ENCODE measurements at regions not wholly inside any gene's neighbourhood (a gene's known extent, or its start where the extent isn't known, plus 50 kb on each side); places are given as distances from the start of the nearest gene placed in this dataset.
A peak's percentile ranks its signal among the peaks of the same experiment; 100 is the strongest.
"Not testable (repeated sequence)": the region's sequence is repeated elsewhere in the genome, so short reads cannot be mapped to it uniquely, and the experiment has no call there.

DNA sequence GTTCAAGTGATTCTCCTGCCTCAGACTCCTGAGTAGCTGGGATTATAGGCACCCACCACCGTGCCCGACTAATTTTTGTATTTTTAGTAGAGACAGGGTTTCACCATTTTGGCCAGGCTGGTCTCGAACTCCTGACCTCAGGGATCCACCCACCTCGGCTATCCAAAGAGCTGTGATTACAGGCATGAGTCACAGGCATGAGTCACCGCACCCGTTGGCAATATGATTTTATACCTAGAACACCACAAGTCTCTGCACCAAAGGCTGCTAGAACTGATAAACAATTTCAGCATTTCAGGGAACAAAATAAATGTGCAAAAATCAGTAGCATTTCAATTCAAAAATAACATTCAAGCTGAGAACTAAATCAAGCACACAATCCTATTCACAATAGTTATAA lies 1177.6 kb downstream of the STIM2 start:
- not testable (repeated sequence) for DNase-seq (ENCODE audit: low read depth, low spot score); H3K4me3 ChIP-seq (ENCODE audit: low read length)

DNA sequence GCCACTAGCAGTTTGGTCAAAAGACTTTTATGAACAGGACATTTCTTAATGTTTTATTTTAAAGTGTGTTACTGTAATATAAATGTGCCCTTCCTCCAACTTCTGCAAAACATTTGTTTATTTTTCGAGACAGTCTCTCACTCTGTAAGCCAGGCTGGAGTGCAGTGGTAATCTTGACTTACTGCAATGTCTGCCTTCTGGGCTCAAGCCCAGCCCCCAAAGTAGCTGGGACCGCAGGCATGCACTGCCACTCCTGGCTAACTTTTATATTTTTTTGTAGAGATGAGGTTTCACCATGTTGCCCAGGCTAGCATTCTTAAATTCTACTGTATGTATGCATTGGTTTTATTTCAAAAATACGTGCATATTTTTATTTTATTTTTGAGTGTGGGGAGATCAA lies 1201.9 kb downstream of the STIM2 start:
- no peak overlapping the region for H3K4me3 ChIP-seq (ENCODE audit: low read length)
- no peak for DNase-seq (ENCODE audit: low read depth, low spot score)

DNA sequence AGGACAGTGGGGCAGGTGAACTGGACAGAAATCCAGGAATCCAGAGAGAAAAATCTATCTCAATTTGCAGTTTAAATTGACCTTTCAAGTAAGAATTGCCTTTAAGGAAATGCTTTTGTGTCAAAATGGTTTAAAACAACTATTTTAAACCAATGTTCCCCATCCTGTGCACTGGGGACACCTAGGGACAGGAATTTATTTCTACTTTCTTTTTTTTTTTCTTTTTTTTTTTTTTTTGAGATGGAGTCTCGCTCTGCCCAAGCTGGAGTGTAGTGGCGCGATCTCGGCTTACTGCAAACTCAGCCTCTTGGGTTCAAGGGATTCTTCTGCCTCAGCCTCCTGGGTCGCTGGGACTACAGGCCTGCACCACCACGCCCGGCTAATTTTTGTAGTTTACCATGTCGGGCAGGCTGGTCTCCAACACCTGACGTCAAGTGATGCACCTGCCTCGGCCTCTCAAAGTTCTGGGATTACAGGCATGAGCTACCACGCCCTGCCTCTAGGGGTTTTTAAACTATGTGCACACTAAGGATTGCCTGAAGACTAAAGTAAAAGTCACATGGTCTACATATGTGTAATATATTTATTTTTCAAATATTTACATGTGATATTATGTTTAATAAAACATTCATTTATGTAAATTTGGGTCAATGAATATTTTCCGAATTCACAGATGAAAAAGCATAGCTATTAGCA lies 1213.4 kb downstream of the STIM2 start:
- H3K4me3 ChIP-seq (ENCODE audit: low read length): no peak overlapping the region
- DNase-seq (ENCODE audit: low read depth, low spot score): no peak

GRCh38 chr4:28075401-28075956 lies 1214.8 kb downstream of the STIM2 start:
- H3K4me3 ChIP-seq (ENCODE audit: low read length): no peak overlapping the region
- no peak for DNase-seq (ENCODE audit: low read depth, low spot score)

DNA sequence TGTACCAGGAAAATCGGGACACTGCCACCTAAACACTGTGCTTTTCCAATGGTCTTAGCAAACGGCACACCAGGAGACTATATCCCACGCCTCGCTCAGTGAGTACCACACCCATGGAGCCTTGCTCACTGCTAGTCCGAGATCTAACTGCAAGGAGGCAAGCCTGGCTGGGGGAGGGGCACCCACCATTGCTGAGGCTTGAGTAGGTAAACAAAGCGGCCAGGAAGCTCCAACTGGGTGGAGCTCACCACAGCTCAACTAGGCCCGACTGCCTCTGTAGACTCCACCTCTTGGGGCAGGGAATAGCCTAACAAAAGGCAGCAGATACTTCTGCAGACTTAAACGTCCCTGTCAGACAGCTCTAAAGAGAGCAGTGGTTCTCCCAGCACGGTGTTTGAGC lies 1216.6 kb downstream of the STIM2 start:
- DNase-seq (ENCODE audit: low read depth, low spot score); H3K4me3 ChIP-seq (ENCODE audit: low read length): not testable (repeated sequence)

DNA sequence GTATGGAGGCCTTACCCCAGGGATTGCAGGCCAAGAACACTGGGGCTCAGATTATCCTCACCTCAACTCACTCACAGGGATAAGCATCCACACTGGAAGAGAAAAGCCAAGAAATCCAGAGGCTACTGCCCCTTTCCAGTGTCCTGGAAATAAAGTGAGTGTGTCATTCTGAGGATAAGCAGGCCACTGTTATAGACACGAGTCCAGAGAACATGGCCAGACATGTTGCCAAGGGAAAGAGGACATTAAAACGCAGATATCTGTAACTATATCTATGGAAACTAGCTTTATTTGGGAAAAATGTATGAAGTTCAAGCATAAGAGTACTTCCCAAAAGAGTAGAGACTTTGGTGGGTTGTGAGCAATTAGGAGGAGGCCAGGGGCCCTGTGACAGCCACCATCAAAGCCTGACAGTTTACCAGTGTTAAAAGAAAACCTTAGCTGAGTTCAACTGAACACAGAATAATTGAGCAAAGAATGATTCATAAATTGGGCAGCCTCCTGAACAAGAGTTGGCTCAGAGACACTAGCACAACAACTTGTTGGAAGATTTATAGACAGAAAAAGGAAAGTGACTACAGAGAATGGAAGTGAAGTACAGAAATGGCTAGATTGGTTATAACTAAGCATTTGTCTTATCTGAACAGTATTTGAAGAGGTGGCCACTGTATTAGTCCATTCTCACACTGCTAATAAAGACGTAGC lies 1222.2 kb downstream of the STIM2 start:
- no peak for DNase-seq (ENCODE audit: low read depth, low spot score)
- no peak overlapping the region for H3K4me3 ChIP-seq (ENCODE audit: low read length)

DNA sequence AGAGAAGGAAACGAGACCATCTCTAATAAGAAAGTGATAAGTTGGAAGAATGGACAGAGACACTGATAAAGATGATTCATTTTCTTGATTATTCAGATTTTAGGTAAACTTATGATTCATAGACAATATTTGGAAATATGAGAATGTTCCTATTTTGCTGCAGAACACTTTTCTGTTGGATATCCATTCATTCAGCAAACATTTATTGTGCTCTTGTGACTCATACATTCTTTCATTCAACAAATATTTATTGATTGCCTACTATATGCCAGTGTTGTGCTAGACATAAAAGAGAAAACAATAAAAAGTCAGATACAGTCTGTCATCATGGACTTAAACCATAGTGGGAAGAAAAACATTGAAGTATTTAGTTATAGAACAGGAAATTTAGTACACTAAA lies 1232.0 kb downstream of the STIM2 start:
- DNase-seq (ENCODE audit: low read depth, low spot score): no peak
- no peak overlapping the region for H3K4me3 ChIP-seq (ENCODE audit: low read length)

DNA sequence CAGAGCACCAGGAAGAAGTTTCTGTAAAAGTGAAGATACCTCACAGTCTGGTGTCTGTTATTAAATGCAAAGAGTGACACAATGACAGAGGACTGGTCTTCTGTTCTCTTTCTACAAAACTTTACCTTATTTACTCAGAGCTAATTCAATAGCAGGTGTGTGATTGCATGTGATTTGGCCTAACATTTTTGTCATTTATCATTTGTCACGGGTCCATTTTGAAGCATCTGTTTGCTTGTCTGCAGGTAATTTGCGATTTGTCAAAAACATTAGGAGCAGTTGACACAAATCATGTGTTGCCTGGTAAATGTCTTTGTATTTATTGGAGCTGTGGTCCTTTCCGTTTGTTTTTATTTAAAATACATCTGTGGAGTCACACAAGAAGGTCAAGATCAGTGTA lies 1232.4 kb downstream of the STIM2 start:
- H3K4me3 ChIP-seq (ENCODE audit: low read length): no peak overlapping the region
- no peak for DNase-seq (ENCODE audit: low read depth, low spot score)

GRCh38 chr4:28101583-28101982 lies 1240.9 kb downstream of the STIM2 start:
- no peak overlapping the region for H3K4me3 ChIP-seq (ENCODE audit: low read length)
- no peak for DNase-seq (ENCODE audit: low read depth, low spot score)

- H3K4me3 ChIP-seq (ENCODE audit: low read length): no peak overlapping the region
- DNase-seq (ENCODE audit: low read depth, low spot score): no peak
Measured at GRCh38 chr4:28105271-28105859, 1244.7 kb downstream of the STIM2 start.

DNA sequence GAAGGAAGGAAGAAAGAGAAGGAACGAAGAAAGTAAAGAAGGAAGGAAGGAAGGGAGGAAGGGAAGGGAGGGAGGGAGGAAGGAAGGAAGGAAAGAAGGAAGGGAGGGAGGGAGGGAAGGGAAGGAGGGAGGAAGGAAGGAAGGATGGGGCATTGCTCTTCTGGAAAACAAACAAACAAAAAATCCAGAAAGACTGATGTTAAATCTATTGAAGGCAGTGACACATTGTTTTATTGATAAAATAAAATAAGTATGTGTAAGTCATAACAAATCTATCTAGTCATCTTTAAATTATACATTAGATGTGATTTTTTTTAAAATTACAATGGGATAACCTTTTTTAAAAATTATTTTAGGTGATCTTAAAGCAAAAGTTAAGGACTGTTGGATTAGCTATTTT lies 1245.5 kb downstream of the STIM2 start:
- no peak overlapping the region for H3K4me3 ChIP-seq (ENCODE audit: low read length)
- no peak for DNase-seq (ENCODE audit: low read depth, low spot score)

DNA sequence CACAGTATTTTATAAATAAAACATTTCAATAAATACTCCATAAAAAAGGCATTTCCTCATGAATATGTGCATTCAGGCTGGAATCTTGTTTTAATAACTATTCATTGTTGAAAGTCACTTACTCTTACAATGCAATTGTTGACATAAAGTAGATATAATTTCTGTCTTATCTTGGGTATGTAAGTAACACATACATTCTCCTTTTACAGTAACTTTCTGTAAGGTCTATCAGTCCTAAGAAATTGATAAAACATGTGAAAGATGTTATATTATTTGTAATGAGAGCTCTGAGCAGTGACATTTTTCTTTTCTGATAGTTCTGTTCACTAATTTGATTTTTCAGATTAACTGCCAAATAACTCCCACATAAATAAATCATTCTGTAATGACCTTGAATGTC lies 1249.2 kb downstream of the STIM2 start:
- H3K4me3 ChIP-seq (ENCODE audit: low read length): no peak overlapping the region
- no peak for DNase-seq (ENCODE audit: low read depth, low spot score)

DNA sequence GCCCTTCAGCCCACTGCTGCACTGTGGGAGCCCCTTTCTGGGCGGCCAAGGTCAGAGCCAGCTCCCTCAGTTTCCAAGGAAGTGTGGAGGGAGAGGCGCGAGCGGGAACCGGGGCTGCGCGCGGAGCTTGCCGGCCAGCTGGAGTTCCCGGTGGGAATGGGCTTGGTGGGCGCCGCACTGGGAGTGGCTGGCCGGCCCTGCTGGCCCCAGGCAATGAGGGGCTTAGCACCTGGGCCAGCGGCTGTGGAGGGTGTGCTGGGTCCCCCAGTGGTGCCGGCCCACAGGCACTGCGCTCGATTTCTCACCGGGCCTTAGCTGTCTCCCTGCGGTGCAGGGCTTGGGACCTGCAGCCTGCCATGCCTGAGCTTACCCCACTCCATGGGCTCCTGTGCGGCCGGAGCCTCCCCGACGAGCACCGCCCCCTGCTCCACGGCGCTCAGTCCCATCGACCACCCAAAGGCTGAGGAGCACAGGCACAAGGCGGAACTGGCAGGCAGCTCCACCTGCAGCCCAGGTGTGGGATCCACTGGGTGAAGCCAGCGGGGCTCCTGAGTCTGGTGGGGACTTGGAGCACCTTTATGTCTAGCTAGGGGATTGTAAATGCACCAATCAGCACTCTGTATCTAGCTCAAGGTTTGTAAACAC lies 1252.2 kb downstream of the STIM2 start:
- DNase-seq (ENCODE audit: low read depth, low spot score); H3K4me3 ChIP-seq (ENCODE audit: low read length): not testable (repeated sequence)

DNA sequence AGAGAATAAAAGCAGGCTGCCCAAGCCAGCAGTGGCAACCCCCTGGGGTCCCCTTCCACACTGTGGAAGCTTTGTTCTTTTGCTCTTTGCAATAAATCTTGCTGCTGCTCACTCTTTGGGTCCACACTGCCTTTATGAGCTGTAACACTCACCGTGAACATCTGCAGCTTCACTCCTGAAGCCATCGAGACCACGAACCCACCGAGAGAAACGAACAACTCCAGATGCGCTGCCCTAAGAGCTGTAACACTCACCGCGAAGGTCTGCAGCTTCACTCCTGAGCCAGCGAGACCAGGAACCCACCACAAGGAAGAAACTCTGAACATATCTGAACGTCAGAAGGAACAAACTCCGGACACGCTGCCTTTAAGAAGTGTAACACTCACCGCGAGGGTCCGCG lies 1252.9 kb downstream of the STIM2 start:
- H3K4me3 ChIP-seq (ENCODE audit: low read length): peak overlapping the region; percentile 35
- DNase-seq (ENCODE audit: low read depth, low spot score): peak; percentile 67

GRCh38 chr4:28116526-28117083 lies 1256.0 kb downstream of the STIM2 start:
- not testable (repeated sequence) for H3K4me3 ChIP-seq (ENCODE audit: low read length)

GRCh38 chr4:28117084-28117682 lies 1256.5 kb downstream of the STIM2 start:
- no peak for DNase-seq (ENCODE audit: low read depth, low spot score)
- H3K4me3 ChIP-seq (ENCODE audit: low read length): no peak overlapping the region

More at GRCh38 chr4:28116526-28117083, 1256.0 kb downstream of the STIM2 start:
- peak; percentile 92 for DNase-seq (ENCODE audit: low read depth, low spot score)

DNA sequence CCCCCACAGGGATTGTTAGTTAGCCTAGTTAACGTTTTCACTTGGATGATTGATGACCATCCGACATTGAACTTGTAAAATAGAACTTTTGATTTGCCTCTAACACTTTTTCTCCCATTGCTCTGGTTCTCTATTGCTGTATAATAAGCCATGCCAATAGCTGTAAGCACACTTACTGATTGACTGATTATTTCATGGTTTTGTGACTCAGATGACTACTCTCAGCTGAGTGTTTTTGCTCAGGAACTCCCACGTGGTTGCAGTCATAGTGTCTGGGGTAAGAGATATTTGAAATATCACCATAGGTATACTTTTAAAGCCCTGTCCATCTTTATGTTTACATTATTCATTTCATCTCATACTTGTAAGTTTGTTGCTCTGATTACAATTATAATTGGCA lies 1285.5 kb downstream of the STIM2 start:
- no peak for DNase-seq (ENCODE audit: low read depth, low spot score)

DNA sequence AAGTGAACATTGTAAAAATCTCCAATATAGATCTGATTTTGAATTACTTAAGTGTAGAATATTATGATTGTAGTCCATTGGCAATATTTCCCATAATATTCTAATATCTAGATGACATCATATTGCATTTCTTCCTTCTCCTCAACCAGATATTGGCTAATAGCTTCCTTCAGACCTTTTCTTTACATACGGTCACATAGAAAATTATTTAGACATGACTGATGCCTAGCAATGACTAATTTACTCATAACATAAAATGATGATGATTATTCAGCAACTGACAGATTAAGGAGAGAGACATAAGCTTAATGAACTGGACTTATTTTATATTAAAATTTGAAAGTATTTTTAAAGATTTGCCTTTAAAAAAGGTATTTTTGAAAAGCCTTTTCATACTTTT lies 1287.6 kb downstream of the STIM2 start:
- no peak for DNase-seq (ENCODE audit: low read depth, low spot score)
- no peak overlapping the region for H3K4me3 ChIP-seq (ENCODE audit: low read length)

More for the DNA sequence above, 1285.5 kb downstream of the STIM2 start:
- no peak overlapping the region for H3K4me3 ChIP-seq (ENCODE audit: low read length)

- no peak overlapping the region for H3K4me3 ChIP-seq (ENCODE audit: low read length)
- no peak for DNase-seq (ENCODE audit: low read depth, low spot score)
Measured at GRCh38 chr4:28149762-28150161, 1289.1 kb downstream of the STIM2 start.

All from Jurkat, Clone E6-1 (cell line).